OCI-LY7 (cell line): ENCODE measurements at regions not wholly inside any gene's neighbourhood (a gene's known extent, or its start where the extent isn't known, plus 50 kb on each side); places are given as distances from the start of the nearest gene placed in this dataset.

ENCODE experiments used
- EZH2phosphoT487 ChIP-seq: fragments of 200-600 bp; sonication (generic); IDR thresholded peaks from 2 replicates; pipeline ENCODE4 v1.6.1; 2018; ENCODE audit warnings: low read depth, borderline replicate concordance, mild to moderate bottlenecking, mixed run types, antibody characterized with exemption, low read length, moderate library complexity, mixed read lengths
- TF ChIP-seq, protein P1 (sequence below): fragments of 200-600 bp; sonication (generic); conservative IDR thresholded peaks from 2 replicates; pipeline ENCODE4 v1.5.1; 2014; ENCODE audit warnings: mild to moderate bottlenecking, antibody characterized with exemption, low read length, moderate library complexity, mixed read lengths

DNA sequence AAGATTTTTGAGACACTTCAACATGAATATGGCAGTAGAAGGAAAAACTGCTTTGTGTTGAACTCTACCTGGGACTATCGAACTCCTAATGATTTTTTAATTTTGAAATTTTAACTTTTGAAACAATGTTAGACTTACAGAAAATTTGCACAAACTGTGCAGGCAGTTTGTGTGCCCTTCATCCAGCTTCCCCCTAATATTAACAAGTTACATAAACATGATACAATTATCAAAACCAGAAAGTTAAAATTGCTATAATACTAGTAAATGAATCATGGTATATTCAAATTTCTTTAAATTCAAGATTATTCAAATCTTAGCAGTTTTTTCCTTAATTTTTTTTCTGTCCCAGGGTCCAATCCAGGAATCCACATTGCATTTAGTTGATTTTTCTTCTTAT, 278.9 kb downstream of the ADGRL2 start:
- TF ChIP-seq, protein P1, sequence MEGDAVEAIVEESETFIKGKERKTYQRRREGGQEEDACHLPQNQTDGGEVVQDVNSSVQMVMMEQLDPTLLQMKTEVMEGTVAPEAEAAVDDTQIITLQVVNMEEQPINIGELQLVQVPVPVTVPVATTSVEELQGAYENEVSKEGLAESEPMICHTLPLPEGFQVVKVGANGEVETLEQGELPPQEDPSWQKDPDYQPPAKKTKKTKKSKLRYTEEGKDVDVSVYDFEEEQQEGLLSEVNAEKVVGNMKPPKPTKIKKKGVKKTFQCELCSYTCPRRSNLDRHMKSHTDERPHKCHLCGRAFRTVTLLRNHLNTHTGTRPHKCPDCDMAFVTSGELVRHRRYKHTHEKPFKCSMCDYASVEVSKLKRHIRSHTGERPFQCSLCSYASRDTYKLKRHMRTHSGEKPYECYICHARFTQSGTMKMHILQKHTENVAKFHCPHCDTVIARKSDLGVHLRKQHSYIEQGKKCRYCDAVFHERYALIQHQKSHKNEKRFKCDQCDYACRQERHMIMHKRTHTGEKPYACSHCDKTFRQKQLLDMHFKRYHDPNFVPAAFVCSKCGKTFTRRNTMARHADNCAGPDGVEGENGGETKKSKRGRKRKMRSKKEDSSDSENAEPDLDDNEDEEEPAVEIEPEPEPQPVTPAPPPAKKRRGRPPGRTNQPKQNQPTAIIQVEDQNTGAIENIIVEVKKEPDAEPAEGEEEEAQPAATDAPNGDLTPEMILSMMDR: no peak
- TF ChIP-seq EZH2phosphoT487: no peak
